ENCODE measurements at regions not wholly inside any gene's neighbourhood (a gene's known extent, or its start where the extent isn't known, plus 50 kb on each side); places are given as distances from the start of the nearest gene placed in this dataset.

DNA sequence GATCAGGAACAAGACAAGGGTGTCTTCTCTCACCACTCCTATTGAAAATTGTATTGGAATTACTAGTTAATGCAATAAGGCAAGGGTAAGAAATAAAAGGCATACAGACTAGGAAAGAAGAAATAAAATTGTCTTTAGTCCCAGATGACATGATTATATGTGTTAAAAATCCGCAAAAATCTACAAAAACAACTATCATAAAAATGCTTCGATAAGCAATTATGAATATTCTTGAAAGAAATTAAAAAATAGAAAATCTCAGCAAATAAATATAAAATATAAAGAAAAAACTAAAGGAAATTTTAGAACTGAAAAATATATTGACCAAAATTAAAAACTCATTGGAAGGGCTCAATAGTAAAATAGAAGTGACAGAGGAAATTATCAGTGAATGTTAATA is 243.3 kb downstream of the ZNF674 start:
- TF ChIP-seq EZH2 (IDR thresholded peaks at IDR 0.05; ENCODE audit: borderline replicate concordance, low read depth, low read length, severe bottlenecking) = no peak
- TF ChIP-seq, protein P1, sequence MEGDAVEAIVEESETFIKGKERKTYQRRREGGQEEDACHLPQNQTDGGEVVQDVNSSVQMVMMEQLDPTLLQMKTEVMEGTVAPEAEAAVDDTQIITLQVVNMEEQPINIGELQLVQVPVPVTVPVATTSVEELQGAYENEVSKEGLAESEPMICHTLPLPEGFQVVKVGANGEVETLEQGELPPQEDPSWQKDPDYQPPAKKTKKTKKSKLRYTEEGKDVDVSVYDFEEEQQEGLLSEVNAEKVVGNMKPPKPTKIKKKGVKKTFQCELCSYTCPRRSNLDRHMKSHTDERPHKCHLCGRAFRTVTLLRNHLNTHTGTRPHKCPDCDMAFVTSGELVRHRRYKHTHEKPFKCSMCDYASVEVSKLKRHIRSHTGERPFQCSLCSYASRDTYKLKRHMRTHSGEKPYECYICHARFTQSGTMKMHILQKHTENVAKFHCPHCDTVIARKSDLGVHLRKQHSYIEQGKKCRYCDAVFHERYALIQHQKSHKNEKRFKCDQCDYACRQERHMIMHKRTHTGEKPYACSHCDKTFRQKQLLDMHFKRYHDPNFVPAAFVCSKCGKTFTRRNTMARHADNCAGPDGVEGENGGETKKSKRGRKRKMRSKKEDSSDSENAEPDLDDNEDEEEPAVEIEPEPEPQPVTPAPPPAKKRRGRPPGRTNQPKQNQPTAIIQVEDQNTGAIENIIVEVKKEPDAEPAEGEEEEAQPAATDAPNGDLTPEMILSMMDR (IDR thresholded peaks at IDR 0.05; ENCODE audit: borderline replicate concordance, extremely low read depth, low read length, poor library complexity, severe bottlenecking) = no peak
